B cell (primary cell): ENCODE measurements at regions not wholly inside any gene's neighbourhood (a gene's known extent, or its start where the extent isn't known, plus 50 kb on each side); places are given as distances from the start of the nearest gene placed in this dataset.

Source experiments
- ATAC-seq: fragments of 200-7000 bp; cut with Tn5 transposase; one replicate; pipeline ENCODE4 v1.10.0; 2021; ENCODE audit warnings: low read depth, mild to moderate bottlenecking, moderate number of reproducible peaks, moderate library complexity
- CTCF ChIA-PET: fragments of 350-600 bp; sonication (Branson Sonifier 250); formaldehyde crosslinking; loops from one replicate; lab custom pipeline; 2021; ENCODE audit warnings: antibody characterized with exemption, inconsistent platforms; lab: Charles Lee
- POLR2A ChIA-PET: fragments of 350-600 bp; sonication (Branson Sonifier 250); formaldehyde crosslinking; loops from one replicate; lab custom pipeline; 2021; ENCODE audit warnings: antibody characterized with exemption; lab: Charles Lee
- DNase-seq: peaks from one replicate; pipeline ENCODE4 v3.0.0; 2013
- H2AFZ ChIP-seq: 2 replicates; pipeline ENCODE4 v1.6.1; 2012; ENCODE audit warnings: mild to moderate bottlenecking, low read depth, low read length; ENCODE audit not compliant: insufficient read depth, poor library complexity, severe bottlenecking
- H3K27ac ChIP-seq, 2 donors: 1 replicate in 1 of 2; 2 replicates in 1 of 2; pipeline ENCODE4 v1.5.1; 2012 to 2013; ENCODE audit warnings: low read length in 2 of 2, mild to moderate bottlenecking in 2 of 2, moderate library complexity in 1 of 2
- H3K27me3 ChIP-seq, 4 experiments: fragments of 200-600 bp in 1 of 4; sonication (generic) in 1 of 4; replicated peaks in 1 of 4; 1 replicate in 2 of 4; 2 replicates in 2 of 4; pipeline versions ENCODE4 v1.6.1 to v1.7.0; 2013 to 2016; ENCODE audit warnings: low read length in 3 of 4, mild to moderate bottlenecking in 2 of 4, mixed read lengths in 1 of 4, moderate library complexity in 1 of 4; ENCODE audit not compliant: insufficient read depth in 4 of 4, control insufficient read depth in 3 of 4; ENCODE audit errors: control extremely low read depth in 1 of 4
- H3K36me3 ChIP-seq, 2 experiments: replicated peaks in 1 of 2; 1 replicate in 1 of 2; 2 replicates in 1 of 2; pipeline versions ENCODE4 v1.6.1 to v1.7.1; 2013; ENCODE audit warnings: low read length in 1 of 2; ENCODE audit not compliant: insufficient read depth in 2 of 2, control insufficient read depth in 1 of 2; ENCODE audit errors: control extremely low read depth in 1 of 2, extremely low read depth in 1 of 2
- H3K4me1 ChIP-seq, 2 donors: fragments of 200-600 bp in 1 of 2; sonication (generic) in 1 of 2; 1 replicate in 1 of 2; 2 replicates in 1 of 2; pipeline versions ENCODE4 v1.5.1 to v1.6.1; 2013 to 2017; ENCODE audit warnings: low read length in 2 of 2; ENCODE audit not compliant: control insufficient read depth in 2 of 2, insufficient read depth in 2 of 2
- H3K4me2 ChIP-seq: replicated peaks from 2 replicates; pipeline ENCODE3; 2012; ENCODE audit warnings: mild to moderate bottlenecking, low read depth, low read length; ENCODE audit not compliant: poor library complexity, severe bottlenecking
- H3K4me3 ChIP-seq, 5 experiments: fragments of 200-600 bp in 1 of 5; sonication (generic) in 1 of 5; 1 replicate in 3 of 5; 2 replicates in 2 of 5; pipeline versions ENCODE4 v1.5.1 to v1.7.0; 2011 to 2016; ENCODE audit warnings: low read length in 4 of 5, mild to moderate bottlenecking in 4 of 5, low read depth in 2 of 5, control low read depth in 1 of 5, moderate library complexity in 1 of 5; ENCODE audit not compliant: insufficient read depth in 1 of 5; ENCODE audit errors: control extremely low read depth in 1 of 5, extremely low read depth in 1 of 5
- H3K79me2 ChIP-seq: fragments of 200-600 bp; sonication (generic); one replicate; pipeline ENCODE4 v1.6.0; 2016; ENCODE audit warnings: low read length; ENCODE audit not compliant: control insufficient read depth, insufficient read depth
- H3K9ac ChIP-seq: fragments of 200-600 bp; sonication (generic); 2 replicates; pipeline ENCODE4 v1.6.1; 2017; ENCODE audit warnings: mild to moderate bottlenecking, low read length, moderate library complexity
- H3K9me3 ChIP-seq, 3 donors: one replicate each; pipeline versions ENCODE4 v1.6.1 to v1.7.1; 2013; ENCODE audit warnings: low read length in 2 of 3; ENCODE audit not compliant: control insufficient read depth in 2 of 3, insufficient read depth in 1 of 3; ENCODE audit errors: control extremely low read depth in 1 of 3
- H4K20me1 ChIP-seq: 2 replicates; pipeline ENCODE4 v1.6.0; 2012; ENCODE audit warnings: mild to moderate bottlenecking, low read length; ENCODE audit not compliant: insufficient read depth, control insufficient read depth, poor library complexity, severe bottlenecking
- H3K27ac Mint-ChIP-seq: one replicate; pipeline ENCODE4 v1.8.0; 2021; ENCODE audit warnings: mixed read lengths
- H3K27me3 Mint-ChIP-seq: one replicate; pipeline ENCODE4 v1.8.0; 2021; ENCODE audit warnings: mixed read lengths
- H3K4me1 Mint-ChIP-seq: one replicate; pipeline ENCODE4 v1.8.0; 2021; ENCODE audit warnings: mixed read lengths
- H3K4me3 Mint-ChIP-seq: one replicate; pipeline ENCODE4 v1.8.0; 2021; ENCODE audit warnings: mixed read lengths
- H3K9me3 Mint-ChIP-seq: one replicate; pipeline ENCODE4 v1.8.0; 2022; ENCODE audit warnings: mixed read lengths; ENCODE audit not compliant: insufficient read depth
- EZH2 ChIP-seq: IDR thresholded peaks from 2 replicates; pipeline ENCODE4 v1.6.1; 2012; ENCODE audit warnings: borderline replicate concordance, low read depth, mild to moderate bottlenecking, moderate library complexity, low read length; ENCODE audit not compliant: insufficient read depth, poor library complexity, severe bottlenecking
- WGBS: methylation state at CpG from one replicate; pipeline ENCODE4 v1.1.5; 2013; ENCODE audit warnings: missing lambda C conversion rate; ENCODE audit not compliant: insufficient coverage; 5-methylcytosine and 5-hydroxymethylcytosine counted together
- intact Hi-C: fragments of 100-400 bp; cut with micrococcal nuclease; formaldehyde crosslinking; loops from one replicate; pipeline ENCODE4 v1.10.0; 2022
- TF ChIP-seq, protein P1 (sequence below): fragments of 200-600 bp; IDR thresholded peaks from one replicate; pipeline ENCODE4 v1.8.0; 2022; ENCODE audit warnings: antibody characterized with exemption, mild to moderate bottlenecking

DNA sequence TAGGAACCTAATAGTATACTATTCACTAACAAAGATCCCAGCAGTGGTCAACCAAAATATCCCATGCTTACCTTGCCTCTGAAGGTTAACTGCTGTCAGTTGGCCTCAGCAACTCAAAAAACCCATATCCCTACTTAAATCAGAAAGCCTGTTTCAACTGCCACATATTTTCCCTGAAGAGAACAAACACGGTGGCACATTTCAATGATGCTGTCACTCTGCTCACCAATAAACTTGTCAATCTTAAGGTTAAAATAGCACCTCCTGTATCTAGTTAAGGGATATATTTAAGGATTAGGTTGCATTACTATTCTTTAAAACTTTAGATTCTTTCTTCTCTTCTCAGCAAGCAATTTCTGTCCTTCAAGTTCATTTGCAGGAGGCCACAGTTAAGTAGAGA, 986.9 kb downstream of the CDH18 start:
- intact Hi-C loops, result no loop called here
- Histone ChIP-seq H3K27me3 (no peaks in the 10 kb centered on the region), H3K27ac (no peak overlapping the region), H3K4me1 (no peaks in the 10 kb centered on the region), H2AFZ (no peak overlapping the region), H3K79me2 (no peaks in the 10 kb centered on the region), H3K4me3 (no peak overlapping the region), H4K20me1 (no peaks in the 10 kb centered on the region), H3K9me3 (peaks cover 0 to 3% (median 0%) of the 10 kb centered on the region in 3 donors), H3K4me2 (no peak overlapping the region), H3K36me3 (no peaks in the 10 kb centered on the region), H3K9ac (no peak overlapping the region)
- ChIA-PET CTCF (no interaction called here), POLR2A (no interaction called here)
- H3K27me3 Mint-ChIP-seq, result no peaks in the 10 kb centered on the region
- no peak for TF ChIP-seq EZH2
- TF ChIP-seq, protein P1, sequence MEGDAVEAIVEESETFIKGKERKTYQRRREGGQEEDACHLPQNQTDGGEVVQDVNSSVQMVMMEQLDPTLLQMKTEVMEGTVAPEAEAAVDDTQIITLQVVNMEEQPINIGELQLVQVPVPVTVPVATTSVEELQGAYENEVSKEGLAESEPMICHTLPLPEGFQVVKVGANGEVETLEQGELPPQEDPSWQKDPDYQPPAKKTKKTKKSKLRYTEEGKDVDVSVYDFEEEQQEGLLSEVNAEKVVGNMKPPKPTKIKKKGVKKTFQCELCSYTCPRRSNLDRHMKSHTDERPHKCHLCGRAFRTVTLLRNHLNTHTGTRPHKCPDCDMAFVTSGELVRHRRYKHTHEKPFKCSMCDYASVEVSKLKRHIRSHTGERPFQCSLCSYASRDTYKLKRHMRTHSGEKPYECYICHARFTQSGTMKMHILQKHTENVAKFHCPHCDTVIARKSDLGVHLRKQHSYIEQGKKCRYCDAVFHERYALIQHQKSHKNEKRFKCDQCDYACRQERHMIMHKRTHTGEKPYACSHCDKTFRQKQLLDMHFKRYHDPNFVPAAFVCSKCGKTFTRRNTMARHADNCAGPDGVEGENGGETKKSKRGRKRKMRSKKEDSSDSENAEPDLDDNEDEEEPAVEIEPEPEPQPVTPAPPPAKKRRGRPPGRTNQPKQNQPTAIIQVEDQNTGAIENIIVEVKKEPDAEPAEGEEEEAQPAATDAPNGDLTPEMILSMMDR, result no peak
- H3K4me3 Mint-ChIP-seq, result no peak overlapping the region
- H3K9me3 Mint-ChIP-seq, result no peaks in the 10 kb centered on the region
- DNase-seq (no peak), ATAC-seq (no peak)
- H3K4me1 Mint-ChIP-seq, result no peaks in the 10 kb centered on the region
- no CpG with 5 or more reads among the region's 1 CpG for WGBS
- no peak overlapping the region for H3K27ac Mint-ChIP-seq

DNA sequence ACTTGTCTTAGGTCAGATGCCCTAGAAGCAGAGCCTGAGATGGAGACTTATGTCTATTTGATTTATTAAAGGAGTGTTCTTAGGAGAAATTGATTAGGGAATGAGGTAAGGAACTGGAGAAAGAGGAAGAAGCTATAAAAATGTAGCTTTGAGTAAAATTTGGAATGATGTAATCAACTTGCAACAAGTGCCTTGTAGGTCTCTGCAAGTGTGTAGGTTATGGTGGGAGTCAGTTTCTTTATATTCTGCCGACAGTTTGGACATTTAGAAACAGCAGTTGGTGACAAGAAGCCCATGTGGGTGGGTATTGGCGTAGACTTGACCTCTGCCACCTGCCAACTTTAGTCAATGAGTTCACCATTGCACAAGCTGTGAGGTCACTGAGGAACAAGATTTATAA, 986.5 kb downstream of the CDH18 start:
- Histone ChIP-seq H3K27ac (no peak overlapping the region), H3K27me3 (no peaks in the 10 kb centered on the region), H3K4me1 (no peaks in the 10 kb centered on the region), H3K9ac (no peak overlapping the region), H3K9me3 (peaks cover 0 to 3% (median 0%) of the 10 kb centered on the region in 3 donors), H3K79me2 (no peaks in the 10 kb centered on the region), H4K20me1 (no peaks in the 10 kb centered on the region), H2AFZ (no peak overlapping the region), H3K36me3 (no peaks in the 10 kb centered on the region), H3K4me3 (no peak overlapping the region), H3K4me2 (no peak overlapping the region)
- ChIA-PET CTCF (no interaction called here), POLR2A (no interaction called here)
- ATAC-seq (no peak), DNase-seq (no peak)
- no peak for TF ChIP-seq EZH2
- TF ChIP-seq, protein P1, result no peak
- no peak overlapping the region for H3K27ac Mint-ChIP-seq
- H3K9me3 Mint-ChIP-seq, result no peaks in the 10 kb centered on the region
- H3K4me1 Mint-ChIP-seq, result no peaks in the 10 kb centered on the region
- no peaks in the 10 kb centered on the region for H3K27me3 Mint-ChIP-seq
- no peak overlapping the region for H3K4me3 Mint-ChIP-seq
- intact Hi-C loops, result no loop called here
- WGBS, result no CpG with 5 or more reads among the region's 2 CpGs
